A673 (cell line): ENCODE measurements at regions not wholly inside any gene's neighbourhood (a gene's known extent, or its start where the extent isn't known, plus 50 kb on each side); places are given as distances from the start of the nearest gene placed in this dataset.

ENCODE experiments used
- BruUV-seq: library from RNA; stranded (reverse); fragments of 400-500 nt; replicated peaks from 2 replicates; lab custom pipeline; 2021; lab: Mats Ljungman, UMichigan
- CTCF ChIA-PET: fragments of 300-600 bp; sonication (Branson Sonifier 250); formaldehyde crosslinking; loops from one replicate; lab custom pipeline; 2022; ENCODE audit warnings: antibody characterized with exemption; lab: Charles Lee
- POLR2A ChIA-PET: fragments of 300-600 bp; sonication (Branson Sonifier 250); formaldehyde crosslinking; loops from one replicate; lab custom pipeline; 2022; ENCODE audit warnings: antibody characterized with exemption; ENCODE audit not compliant: low non-redundant PET; lab: Charles Lee
- DNase-seq: peaks from one replicate; pipeline ENCODE4 v3.0.0-alpha.2; 2015; ENCODE audit warnings: low spot score
- H3K27ac ChIP-seq: fragments of 200-600 bp; sonication (generic); 2 replicates; pipeline ENCODE4 v1.5.1; 2016; ENCODE audit warnings: mixed run types, low read depth, mild to moderate bottlenecking, mixed read lengths, antibody characterized with exemption, low read length; ENCODE audit not compliant: poor library complexity, severe bottlenecking
- H3K27me3 ChIP-seq: fragments of 200-600 bp; sonication (generic); replicated peaks from 2 replicates; pipeline ENCODE4 v1.6.1; 2017; ENCODE audit warnings: mixed run types, low read depth, mild to moderate bottlenecking, mixed read lengths, antibody characterized with exemption, low read length; ENCODE audit not compliant: insufficient read depth, poor library complexity
- H3K36me3 ChIP-seq: fragments of 200-600 bp; sonication (generic); 2 replicates; pipeline ENCODE4 v1.6.1; 2016; ENCODE audit warnings: mixed run types, mild to moderate bottlenecking, mixed read lengths, antibody characterized with exemption, low read length; ENCODE audit not compliant: insufficient read depth, poor library complexity, severe bottlenecking
- H3K4me1 ChIP-seq: fragments of 200-600 bp; sonication (generic); 2 replicates; pipeline ENCODE4 v1.6.1; 2017; ENCODE audit warnings: mixed run types, mild to moderate bottlenecking, mixed read lengths, antibody characterized with exemption, low read length; ENCODE audit not compliant: insufficient read depth, poor library complexity, severe bottlenecking
- H3K4me3 ChIP-seq: fragments of 200-600 bp; sonication (generic); 2 replicates; pipeline ENCODE4 v1.5.1; 2016; ENCODE audit warnings: low read depth, mixed run types, mild to moderate bottlenecking, mixed read lengths, low read length; ENCODE audit not compliant: poor library complexity, severe bottlenecking
- H3K9me3 ChIP-seq: fragments of 200-600 bp; sonication (generic); 2 replicates; pipeline ENCODE4 v1.6.1; 2016; ENCODE audit warnings: mixed run types, low read depth, mild to moderate bottlenecking, mixed read lengths, antibody characterized with exemption, low read length; ENCODE audit not compliant: poor library complexity, severe bottlenecking
- EZH2 ChIP-seq: fragments of 200-600 bp; sonication (generic); IDR thresholded peaks from 2 replicates; pipeline ENCODE4 v1.6.1; 2017; ENCODE audit warnings: borderline replicate concordance, low read depth, mild to moderate bottlenecking, mixed read lengths, antibody characterized with exemption, low read length; ENCODE audit not compliant: poor library complexity, severe bottlenecking
- intact Hi-C: fragments of 100-400 bp; cut with micrococcal nuclease; formaldehyde crosslinking; loops from one replicate; pipeline ENCODE4 v1.10.0; 2022; ENCODE audit not compliant: unreplicated experiment
- TF ChIP-seq, protein P1 (sequence below): fragments of 300-800, 200-600 bp; sonication (generic); conservative IDR thresholded peaks from 2 replicates; pipeline ENCODE4 v1.5.1; 2017; ENCODE audit warnings: low read depth, mild to moderate bottlenecking, antibody characterized with exemption, low read length, moderate library complexity, mixed read lengths

DNA sequence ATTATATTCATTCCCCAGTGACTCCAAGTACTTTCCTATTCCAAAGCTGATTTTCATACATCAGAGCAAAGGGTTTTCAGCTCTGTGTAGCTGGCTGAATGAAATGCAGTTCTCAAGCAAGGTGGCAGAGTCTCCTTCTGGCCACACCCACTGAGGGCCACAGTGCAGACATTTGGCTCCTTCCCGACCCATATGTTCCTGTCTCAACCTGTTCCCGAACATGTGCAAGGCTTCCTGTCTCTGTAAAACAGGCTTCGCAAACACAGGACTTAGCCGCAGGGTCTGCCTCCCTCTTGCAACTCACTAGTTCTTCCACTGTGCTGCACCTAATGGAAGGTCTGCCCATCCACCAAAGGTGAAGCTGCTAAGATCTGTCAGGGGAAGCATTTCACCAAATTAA is 249.2 kb downstream of the MID1IP1 start:
- Histone ChIP-seq H3K9me3 (no peaks in the 10 kb centered on the region), H3K27ac (no peak overlapping the region), H3K27me3 (no peaks in the 10 kb centered on the region), H3K4me3 (no peak overlapping the region), H3K4me1 (no peaks in the 10 kb centered on the region), H3K36me3 (no peaks in the 10 kb centered on the region)
- ChIA-PET POLR2A (no interaction called here), CTCF (no interaction called here)
- intact Hi-C loops, result no loop called here
- TF ChIP-seq, protein P1, sequence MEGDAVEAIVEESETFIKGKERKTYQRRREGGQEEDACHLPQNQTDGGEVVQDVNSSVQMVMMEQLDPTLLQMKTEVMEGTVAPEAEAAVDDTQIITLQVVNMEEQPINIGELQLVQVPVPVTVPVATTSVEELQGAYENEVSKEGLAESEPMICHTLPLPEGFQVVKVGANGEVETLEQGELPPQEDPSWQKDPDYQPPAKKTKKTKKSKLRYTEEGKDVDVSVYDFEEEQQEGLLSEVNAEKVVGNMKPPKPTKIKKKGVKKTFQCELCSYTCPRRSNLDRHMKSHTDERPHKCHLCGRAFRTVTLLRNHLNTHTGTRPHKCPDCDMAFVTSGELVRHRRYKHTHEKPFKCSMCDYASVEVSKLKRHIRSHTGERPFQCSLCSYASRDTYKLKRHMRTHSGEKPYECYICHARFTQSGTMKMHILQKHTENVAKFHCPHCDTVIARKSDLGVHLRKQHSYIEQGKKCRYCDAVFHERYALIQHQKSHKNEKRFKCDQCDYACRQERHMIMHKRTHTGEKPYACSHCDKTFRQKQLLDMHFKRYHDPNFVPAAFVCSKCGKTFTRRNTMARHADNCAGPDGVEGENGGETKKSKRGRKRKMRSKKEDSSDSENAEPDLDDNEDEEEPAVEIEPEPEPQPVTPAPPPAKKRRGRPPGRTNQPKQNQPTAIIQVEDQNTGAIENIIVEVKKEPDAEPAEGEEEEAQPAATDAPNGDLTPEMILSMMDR, result no peak
- TF ChIP-seq EZH2, result no peak
- BruUV-seq, result no TSS peak
- no peak for DNase-seq

DNA sequence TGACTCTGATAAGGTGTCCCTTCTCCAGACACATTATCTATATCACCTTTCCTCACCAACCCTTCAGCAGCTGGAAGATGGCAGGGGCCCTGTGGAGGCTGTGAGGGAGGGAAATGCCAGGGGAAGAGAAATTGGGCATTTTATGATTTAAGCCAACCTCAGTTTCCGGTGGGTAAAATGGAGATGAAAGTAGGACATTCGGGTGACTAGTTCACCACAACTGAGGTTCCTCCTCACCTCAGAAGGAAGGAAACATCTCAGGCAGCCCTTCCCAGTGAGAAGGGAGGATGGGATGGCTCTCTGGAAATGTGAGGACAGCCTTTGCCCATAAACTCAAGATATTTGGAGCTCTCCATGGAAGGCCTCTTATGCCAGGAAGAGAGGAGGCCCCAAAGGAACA is 251.5 kb downstream of the MID1IP1 start:
- no peak for TF ChIP-seq EZH2
- TF ChIP-seq, protein P1, result no peak
- H3K4me1 ChIP-seq, result no peaks in the 10 kb centered on the region
- no peaks in the 10 kb centered on the region for H3K27me3 ChIP-seq
- POLR2A ChIA-PET, result no interaction called here
- no peak overlapping the region for H3K27ac ChIP-seq
- no TSS peak for BruUV-seq
- no peaks in the 10 kb centered on the region for H3K36me3 ChIP-seq
- no peak overlapping the region for H3K4me3 ChIP-seq
- intact Hi-C loops, result no loop called here
- no peaks in the 10 kb centered on the region for H3K9me3 ChIP-seq
- CTCF ChIA-PET, result no interaction called here
- no peak for DNase-seq

DNA sequence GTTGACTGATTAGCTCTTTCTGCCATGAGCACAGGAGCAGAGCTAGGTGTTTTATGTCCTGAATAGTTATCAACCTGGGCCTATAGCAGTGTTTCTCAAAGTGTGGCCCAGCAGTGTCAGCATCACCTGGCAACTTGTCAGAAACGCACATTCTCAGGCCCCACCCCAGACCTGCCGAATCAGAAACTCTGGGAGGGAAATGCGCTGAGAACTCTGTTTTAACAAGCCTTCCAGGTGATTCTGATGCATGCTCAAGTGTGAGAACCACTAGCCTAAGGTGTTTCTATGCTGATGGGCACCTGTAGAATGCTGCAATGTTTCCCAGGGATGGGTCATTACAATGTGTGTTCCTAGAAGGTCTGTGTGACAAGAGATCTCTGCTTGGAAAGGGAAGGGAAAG is 257.5 kb downstream of the MID1IP1 start:
- H3K27me3 ChIP-seq, result no peaks in the 10 kb centered on the region

More for the DNA sequence above, 257.5 kb downstream of the MID1IP1 start:
- intact Hi-C loops, result loop anchor here (5.0 kb wide), 1 partner anchor 1369 kb away; no protein-coding TSS in a partner anchor
- CTCF ChIA-PET, result no interaction called here
- DNase-seq, result no peak
- H3K4me1 ChIP-seq, result no peaks in the 10 kb centered on the region
- BruUV-seq, result no TSS peak
- TF ChIP-seq EZH2, result no peak
- TF ChIP-seq, protein P1, result no peak
- H3K9me3 ChIP-seq, result no peaks in the 10 kb centered on the region
- no peaks in the 10 kb centered on the region for H3K36me3 ChIP-seq
- no peak overlapping the region for H3K27ac ChIP-seq
- POLR2A ChIA-PET, result no interaction called here
- no peak overlapping the region for H3K4me3 ChIP-seq
